ENCODE measurements at regions not wholly inside any gene's neighbourhood (a gene's known extent, or its start where the extent isn't known, plus 50 kb on each side); places are given as distances from the start of the nearest gene placed in this dataset.

GRCh38 chr11:70630068-70630467 lies 231.7 kb downstream of the CTTN start:
- no peak for DNase-seq (ENCODE audit: low spot score)
- intact Hi-C loops (cut with DNase I) = no loop called here

- no peak for DNase-seq (ENCODE audit: low spot score)
- intact Hi-C loops (cut with DNase I) = no loop called here
These were observed 232.7 kb downstream of the CTTN start for GRCh38 chr11:70630816-70631623.

- intact Hi-C loops (cut with DNase I) = no loop called here
These were observed 233.3 kb downstream of the CTTN start for GRCh38 chr11:70631624-70632047.

GRCh38 chr11:70633610-70634009 lies 235.3 kb downstream of the CTTN start:
- intact Hi-C loops (cut with DNase I) = no loop called here
- DNase-seq (ENCODE audit: low spot score) = no peak

More at GRCh38 chr11:70631624-70632047, 233.3 kb downstream of the CTTN start:
- no peak for DNase-seq (ENCODE audit: low spot score)

GRCh38 chr11:70636659-70637058 lies 238.3 kb downstream of the CTTN start:
- intact Hi-C loops (cut with DNase I) = no loop called here
- DNase-seq (ENCODE audit: low spot score) = no peak

- DNase-seq (ENCODE audit: low spot score) = no peak
- intact Hi-C loops (cut with DNase I) = no loop called here
These were observed 239.0 kb downstream of the CTTN start for GRCh38 chr11:70637186-70637800.

GRCh38 chr11:70637949-70638583 lies 239.7 kb downstream of the CTTN start:
- intact Hi-C loops (cut with DNase I) = no loop called here

GRCh38 chr11:70640408-70640807 lies 242.1 kb downstream of the CTTN start:
- no peak for DNase-seq (ENCODE audit: low spot score)
- intact Hi-C loops (cut with DNase I) = no loop called here

More at GRCh38 chr11:70637949-70638583, 239.7 kb downstream of the CTTN start:
- DNase-seq (ENCODE audit: low spot score) = no peak

GRCh38 chr11:70641369-70641768 lies 243.0 kb downstream of the CTTN start:
- no peak for DNase-seq (ENCODE audit: low spot score)
- intact Hi-C loops (cut with DNase I) = no loop called here

- intact Hi-C loops (cut with DNase I) = no loop called here
- DNase-seq (ENCODE audit: low spot score) = no peak
These were observed 243.9 kb downstream of the CTTN start for GRCh38 chr11:70642266-70642665.

GRCh38 chr11:70643642-70644041 lies 245.3 kb downstream of the CTTN start:
- intact Hi-C loops (cut with DNase I) = no loop called here
- DNase-seq (ENCODE audit: low spot score) = no peak

GRCh38 chr11:70644343-70645060 lies 246.2 kb downstream of the CTTN start:
- no peak for DNase-seq (ENCODE audit: low spot score)
- intact Hi-C loops (cut with DNase I) = no loop called here

- intact Hi-C loops (cut with DNase I) = no loop called here
- DNase-seq (ENCODE audit: low spot score) = no peak
These were observed 247.2 kb downstream of the CTTN start for GRCh38 chr11:70645537-70645936.

GRCh38 chr11:70646272-70647049 lies 248.1 kb downstream of the CTTN start:
- intact Hi-C loops (cut with DNase I) = no loop called here

GRCh38 chr11:70647188-70648166 lies 249.1 kb downstream of the CTTN start:
- no peak for DNase-seq (ENCODE audit: low spot score)
- intact Hi-C loops (cut with DNase I) = no loop called here

More at GRCh38 chr11:70646272-70647049, 248.1 kb downstream of the CTTN start:
- DNase-seq (ENCODE audit: low spot score) = no peak

GRCh38 chr11:70650075-70650909 lies 252.0 kb downstream of the CTTN start:
- intact Hi-C loops (cut with DNase I) = no loop called here
- no peak for DNase-seq (ENCODE audit: low spot score)

GRCh38 chr11:70651031-70651430 lies 252.7 kb downstream of the CTTN start:
- DNase-seq (ENCODE audit: low spot score) = no peak
- intact Hi-C loops (cut with DNase I) = no loop called here
